GM21825 (cell line): ENCODE measurements at regions not wholly inside any gene's neighbourhood (a gene's known extent, or its start where the extent isn't known, plus 50 kb on each side); places are given as distances from the start of the nearest gene placed in this dataset.
A peak's percentile ranks its signal among the peaks of the same experiment; 100 is the strongest.

Experiments used
- ATAC-seq: cut with Tn5 transposase; IDR thresholded peaks from one replicate; pipeline ENCODE4 v1.9.1; 2021; ENCODE audit warnings: mild to moderate bottlenecking, moderate library complexity; ENCODE audit not compliant: unreplicated experiment

- ATAC-seq, result no peak
Measured at GRCh38 chr5:157930710-157931109, 71.8 kb upstream of the CLINT1 start.

GRCh38 chr5:157926977-157927376, 68.0 kb upstream of the CLINT1 start:
- no peak for ATAC-seq

GRCh38 chr5:157925786-157926671, 67.1 kb upstream of the CLINT1 start:
- ATAC-seq, result no peak

- ATAC-seq, result no peak
Measured at GRCh38 chr5:157924931-157925729, 66.2 kb upstream of the CLINT1 start.

- no peak for ATAC-seq
Measured at GRCh38 chr5:157924490-157924889, 65.5 kb upstream of the CLINT1 start.

GRCh38 chr5:157923765-157924164, 64.8 kb upstream of the CLINT1 start:
- no peak for ATAC-seq

GRCh38 chr5:157922026-157922425, 63.1 kb upstream of the CLINT1 start:
- no peak for ATAC-seq

GRCh38 chr5:157920828-157921170, 61.9 kb upstream of the CLINT1 start:
- ATAC-seq, result no peak

- no peak for ATAC-seq
Measured at GRCh38 chr5:157918811-157919742, 60.1 kb upstream of the CLINT1 start.

GRCh38 chr5:157917899-157918809, 59.2 kb upstream of the CLINT1 start:
- ATAC-seq, result peak; percentile 71

- no peak for ATAC-seq
Measured at GRCh38 chr5:157917491-157917890, 58.5 kb upstream of the CLINT1 start.

- ATAC-seq, result no peak
Measured at GRCh38 chr5:157915638-157916037, 56.7 kb upstream of the CLINT1 start.

GRCh38 chr5:157914151-157914788, 55.3 kb upstream of the CLINT1 start:
- no peak for ATAC-seq

GRCh38 chr5:157913575-157913974, 54.6 kb upstream of the CLINT1 start:
- ATAC-seq, result no peak

- ATAC-seq, result peak; percentile 96
Measured at GRCh38 chr5:157912621-157913325, 53.8 kb upstream of the CLINT1 start.

GRCh38 chr5:157911568-157911967, 52.6 kb upstream of the CLINT1 start:
- ATAC-seq, result no peak
